Activated CD8-positive, alpha-beta T cell treated with anti-CD3 and anti-CD28 coated beads for 36 hours (primary cell): ENCODE measurements at regions not wholly inside any gene's neighbourhood (a gene's known extent, or its start where the extent isn't known, plus 50 kb on each side); places are given as distances from the start of the nearest gene placed in this dataset.

ENCODE experiments used
- ATAC-seq: fragments of 200-7000 bp; cut with Tn5 transposase; one replicate; pipeline ENCODE4 v1.10.0; 2021; ENCODE audit warnings: mild to moderate bottlenecking, moderate library complexity
- CTCF ChIA-PET: fragments of 350-600 bp; sonication (Branson Sonifier 250); formaldehyde crosslinking; loops from one replicate; lab custom pipeline; 2021; ENCODE audit warnings: antibody characterized with exemption; lab: Charles Lee
- POLR2A ChIA-PET: fragments of 350-600 bp; sonication (Branson Sonifier 250); formaldehyde crosslinking; loops from one replicate; lab custom pipeline; 2021; ENCODE audit warnings: antibody characterized with exemption; lab: Charles Lee
- DNase-seq: peaks from one replicate; pipeline ENCODE4 v3.0.0-alpha.2; 2020
- H3K27ac Mint-ChIP-seq: one replicate; pipeline ENCODE4 v1.8.0; 2021; ENCODE audit warnings: mild to moderate bottlenecking, mixed read lengths
- H3K27me3 Mint-ChIP-seq: one replicate; pipeline ENCODE4 v1.8.0; 2021; ENCODE audit warnings: mixed read lengths
- H3K36me3 Mint-ChIP-seq: one replicate; pipeline ENCODE4 v1.8.0; 2021; ENCODE audit warnings: low read depth, mixed read lengths
- H3K4me1 Mint-ChIP-seq: one replicate; pipeline ENCODE4 v1.8.0; 2021; ENCODE audit warnings: low read depth, mixed read lengths
- H3K4me3 Mint-ChIP-seq: one replicate; pipeline ENCODE4 v1.8.0; 2021; ENCODE audit warnings: mild to moderate bottlenecking, moderate library complexity, mixed read lengths
- H3K9me3 Mint-ChIP-seq: one replicate; pipeline ENCODE4 v1.8.0; 2021; ENCODE audit warnings: mixed read lengths
- intact Hi-C: fragments of 100-400 bp; cut with micrococcal nuclease; formaldehyde crosslinking; loops from one replicate; pipeline ENCODE4 v1.10.0; 2022
- TF ChIP-seq, protein P1 (sequence below): fragments of 200-600 bp; IDR thresholded peaks from one replicate; pipeline ENCODE4 v1.8.0; 2022; ENCODE audit warnings: antibody characterized with exemption, mild to moderate bottlenecking

DNA sequence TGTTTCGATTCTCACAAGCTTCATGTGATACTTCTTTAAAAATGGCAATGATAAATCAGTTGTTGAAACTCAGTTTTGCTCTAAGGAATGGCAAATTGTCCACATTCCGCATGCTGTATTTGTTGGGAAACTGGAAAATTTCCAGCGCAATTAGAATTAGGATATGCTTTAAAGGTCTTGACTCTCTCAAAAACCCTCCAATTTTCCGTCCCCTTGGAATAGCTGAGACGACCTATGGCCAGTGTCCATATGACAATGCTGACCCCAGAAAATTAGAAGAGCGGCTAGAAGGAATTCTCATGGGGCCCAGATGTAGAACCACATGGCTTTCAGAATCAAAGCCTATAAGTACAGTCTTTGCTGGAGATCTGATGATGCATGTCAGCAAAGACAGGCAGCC, 170.8 kb downstream of the TMEM18 start:
- H3K27ac Mint-ChIP-seq, result no peak overlapping the region
- no peak overlapping the region for H3K4me3 Mint-ChIP-seq
- CTCF ChIA-PET, result no interaction called here
- POLR2A ChIA-PET, result no interaction called here
- no peaks in the 10 kb centered on the region for H3K36me3 Mint-ChIP-seq
- no peaks in the 10 kb centered on the region for H3K27me3 Mint-ChIP-seq
- ATAC-seq (no peak), DNase-seq (no peak)
- TF ChIP-seq, protein P1, sequence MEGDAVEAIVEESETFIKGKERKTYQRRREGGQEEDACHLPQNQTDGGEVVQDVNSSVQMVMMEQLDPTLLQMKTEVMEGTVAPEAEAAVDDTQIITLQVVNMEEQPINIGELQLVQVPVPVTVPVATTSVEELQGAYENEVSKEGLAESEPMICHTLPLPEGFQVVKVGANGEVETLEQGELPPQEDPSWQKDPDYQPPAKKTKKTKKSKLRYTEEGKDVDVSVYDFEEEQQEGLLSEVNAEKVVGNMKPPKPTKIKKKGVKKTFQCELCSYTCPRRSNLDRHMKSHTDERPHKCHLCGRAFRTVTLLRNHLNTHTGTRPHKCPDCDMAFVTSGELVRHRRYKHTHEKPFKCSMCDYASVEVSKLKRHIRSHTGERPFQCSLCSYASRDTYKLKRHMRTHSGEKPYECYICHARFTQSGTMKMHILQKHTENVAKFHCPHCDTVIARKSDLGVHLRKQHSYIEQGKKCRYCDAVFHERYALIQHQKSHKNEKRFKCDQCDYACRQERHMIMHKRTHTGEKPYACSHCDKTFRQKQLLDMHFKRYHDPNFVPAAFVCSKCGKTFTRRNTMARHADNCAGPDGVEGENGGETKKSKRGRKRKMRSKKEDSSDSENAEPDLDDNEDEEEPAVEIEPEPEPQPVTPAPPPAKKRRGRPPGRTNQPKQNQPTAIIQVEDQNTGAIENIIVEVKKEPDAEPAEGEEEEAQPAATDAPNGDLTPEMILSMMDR, result no peak
- no peaks in the 10 kb centered on the region for H3K4me1 Mint-ChIP-seq
- intact Hi-C loops, result no loop called here
- no peaks in the 10 kb centered on the region for H3K9me3 Mint-ChIP-seq

DNA sequence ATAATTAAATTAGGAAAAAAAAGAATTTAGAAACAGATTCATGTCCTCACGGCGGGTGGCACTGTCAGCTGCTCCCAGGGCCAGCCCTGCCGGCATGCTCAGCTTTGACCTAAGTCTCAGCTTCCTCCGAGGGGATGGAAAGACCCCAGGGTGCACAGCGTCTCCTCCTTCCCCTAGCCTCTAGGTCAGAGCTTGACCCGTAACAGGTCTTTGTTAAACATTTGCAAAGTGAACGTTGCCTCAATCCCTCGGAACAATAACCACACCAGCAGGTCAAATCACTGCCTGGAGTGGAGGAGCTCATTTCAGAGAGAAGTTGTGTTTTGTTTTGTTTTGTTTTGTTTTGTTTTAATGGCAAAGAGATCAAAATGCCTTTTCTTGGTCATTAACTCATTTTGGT, 171.3 kb downstream of the TMEM18 start:
- no peak overlapping the region for H3K4me3 Mint-ChIP-seq
- ATAC-seq, result no peak
- TF ChIP-seq, protein P1, result no peak
- ChIA-PET POLR2A (no interaction called here), CTCF (interaction anchor here (1.2 kb wide), 1 partner anchor 40 kb away, joined by 3 read pairs; no protein-coding TSS in a partner anchor)
- no peak overlapping the region for H3K27ac Mint-ChIP-seq
- no peaks in the 10 kb centered on the region for H3K9me3 Mint-ChIP-seq
- intact Hi-C loops, result no loop called here
- H3K4me1 Mint-ChIP-seq, result no peaks in the 10 kb centered on the region
- no peaks in the 10 kb centered on the region for H3K27me3 Mint-ChIP-seq
- no peak for DNase-seq
- no peaks in the 10 kb centered on the region for H3K36me3 Mint-ChIP-seq

DNA sequence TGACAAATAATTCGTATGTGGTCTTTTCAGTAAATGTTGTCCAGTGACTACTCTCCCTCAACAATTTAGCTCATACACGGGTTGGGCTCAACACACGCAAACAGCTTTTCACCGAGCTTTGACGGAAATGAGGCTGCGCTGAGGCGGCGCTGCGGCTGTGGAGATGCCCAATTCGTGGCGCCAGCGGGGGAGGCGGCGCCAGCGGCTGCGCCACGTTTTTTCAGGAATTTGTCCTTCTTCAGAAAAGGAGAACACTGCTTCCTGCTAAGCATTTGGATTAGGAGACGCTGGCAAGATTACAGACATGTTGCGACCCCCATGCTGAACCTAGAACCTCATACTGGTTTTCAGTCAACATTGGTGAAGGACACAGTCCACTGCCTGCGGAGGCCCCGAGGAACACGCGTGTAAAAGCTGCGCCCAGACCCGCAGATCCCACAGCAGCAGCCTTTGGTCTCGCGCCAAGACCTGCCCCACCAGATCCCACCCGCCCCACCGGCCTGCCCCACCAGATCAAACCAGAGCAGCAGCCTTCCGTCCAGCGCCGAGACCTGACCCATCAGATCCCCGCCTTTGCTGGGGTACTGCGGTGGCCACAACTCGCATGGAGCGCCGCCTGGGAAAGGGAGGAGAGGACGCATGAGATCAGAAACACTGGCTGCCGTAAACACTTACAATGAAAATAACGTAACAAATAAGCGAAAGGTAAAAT, 173.8 kb downstream of the TMEM18 start:
- ChIA-PET POLR2A (no interaction called here), CTCF (no interaction called here)
- no peak for DNase-seq
- Mint-ChIP-seq H3K4me1 (no peaks in the 10 kb centered on the region), H3K36me3 (no peaks in the 10 kb centered on the region), H3K9me3 (no peaks in the 10 kb centered on the region), H3K27me3 (peaks cover 2% of the 10 kb centered on the region), H3K27ac (no peak overlapping the region), H3K4me3 (no peak overlapping the region)
- TF ChIP-seq, protein P1, result no peak
- intact Hi-C loops, result no loop called here
- no peak for ATAC-seq

DNA sequence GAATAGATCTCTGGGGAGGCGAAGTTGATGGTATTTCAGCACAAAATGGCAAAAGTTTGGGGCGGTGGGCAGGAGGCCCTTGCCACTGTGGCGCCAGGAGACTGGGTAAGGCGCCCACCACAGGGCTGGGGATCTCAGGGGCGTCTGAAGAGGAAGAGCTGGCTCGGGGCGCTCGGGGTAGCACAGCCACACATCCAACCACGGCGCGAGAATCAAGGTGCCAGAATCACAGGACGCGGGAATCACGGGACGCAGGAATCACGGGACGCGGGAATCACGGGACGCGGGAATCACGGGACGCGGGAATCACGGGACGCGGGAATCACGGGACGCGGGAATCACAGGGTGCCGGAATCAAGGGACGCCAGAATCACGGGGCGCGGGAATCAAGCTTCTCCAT, 174.4 kb downstream of the TMEM18 start:
- ATAC-seq (no peak), DNase-seq (no peak)
- H3K4me3 Mint-ChIP-seq, result no peak overlapping the region
- CTCF ChIA-PET, result no interaction called here
- POLR2A ChIA-PET, result no interaction called here
- no peak overlapping the region for H3K27ac Mint-ChIP-seq
- peaks cover 2% of the 10 kb centered on the region for H3K27me3 Mint-ChIP-seq
- intact Hi-C loops, result no loop called here
- no peaks in the 10 kb centered on the region for H3K9me3 Mint-ChIP-seq
- TF ChIP-seq, protein P1, result no peak
- H3K4me1 Mint-ChIP-seq, result no peaks in the 10 kb centered on the region
- H3K36me3 Mint-ChIP-seq, result no peaks in the 10 kb centered on the region

DNA sequence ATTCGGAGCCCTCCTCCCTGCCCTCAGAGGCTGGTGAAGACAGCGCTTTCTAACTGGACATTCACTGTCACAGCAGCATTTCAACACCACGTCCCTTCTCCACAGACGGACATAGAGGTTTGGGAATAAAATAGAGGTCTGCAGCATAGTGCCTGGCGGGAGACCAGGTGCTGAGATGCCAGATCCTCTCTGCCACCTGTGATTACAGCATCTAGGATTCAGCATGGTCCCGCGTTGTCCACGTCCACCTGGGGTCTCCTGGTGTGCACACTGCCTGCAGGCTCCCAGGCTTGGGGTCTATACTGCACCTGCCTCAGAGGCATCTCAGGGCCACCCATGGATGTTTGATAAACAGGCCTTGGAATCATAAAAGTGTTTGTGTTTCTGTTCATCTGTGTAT, 175.5 kb downstream of the TMEM18 start:
- POLR2A ChIA-PET, result no interaction called here
- Mint-ChIP-seq H3K36me3 (no peaks in the 10 kb centered on the region), H3K4me1 (no peaks in the 10 kb centered on the region), H3K27ac (no peak overlapping the region), H3K27me3 (peaks cover 2% of the 10 kb centered on the region), H3K4me3 (no peak overlapping the region), H3K9me3 (no peaks in the 10 kb centered on the region)
- DNase-seq (no peak), ATAC-seq (no peak)
- CTCF ChIA-PET, result no interaction called here
- TF ChIP-seq, protein P1, result no peak
- intact Hi-C loops, result no loop called here
